HFF-Myc (cell line): ENCODE measurements at regions not wholly inside any gene's neighbourhood (a gene's known extent, or its start where the extent isn't known, plus 50 kb on each side); places are given as distances from the start of the nearest gene placed in this dataset.

Source experiments
- DNase-seq: peaks from one replicate; pipeline ENCODE4 v3.0.0-alpha.2; 2011; ENCODE audit warnings: low read depth; ENCODE audit errors: extremely low read depth
- H3K4me3 ChIP-seq: replicated peaks from 2 replicates; pipeline ENCODE4 v1.5.1; 2011; ENCODE audit warnings: low read depth, mild to moderate bottlenecking, control low read depth, low read length
- TF ChIP-seq, protein P1 (sequence below): IDR thresholded peaks from 2 replicates; pipeline ENCODE4 v1.5.1; 2012; ENCODE audit warnings: mild to moderate bottlenecking, low read depth, low read length, control low read depth; ENCODE audit errors: missing control alignments

DNA sequence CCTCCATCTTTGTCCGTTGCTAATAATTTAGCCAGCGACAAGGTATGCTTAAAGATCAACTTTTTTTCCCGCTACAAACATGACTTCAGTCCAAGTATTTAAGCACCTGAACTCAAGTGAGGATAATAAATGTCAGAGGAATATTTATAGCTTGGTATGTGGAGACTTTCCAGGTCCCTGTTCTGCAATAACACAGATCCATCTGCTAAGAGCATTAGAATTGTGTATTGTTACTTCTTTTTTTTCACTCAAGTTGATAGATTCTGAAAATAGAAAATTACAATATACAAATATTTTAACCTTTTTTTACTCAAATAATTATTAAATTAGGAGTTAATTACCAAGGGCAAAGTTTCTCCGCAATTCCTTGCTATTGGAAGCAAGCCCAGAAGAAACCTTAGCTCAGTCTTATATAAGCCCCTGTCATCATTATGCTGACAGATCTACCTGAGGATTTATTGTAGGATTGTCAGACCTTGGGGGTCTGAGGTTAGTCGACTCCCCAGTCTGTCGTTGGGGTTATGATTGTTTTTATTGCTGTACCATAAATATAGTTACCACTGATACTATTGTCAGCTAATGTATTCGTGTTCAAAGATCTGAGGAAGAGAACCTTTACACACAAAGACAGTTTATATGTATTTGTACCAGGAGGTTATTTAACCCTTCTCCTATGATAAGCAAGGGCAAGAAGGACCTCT is 337.9 kb downstream of the TBX15 start:
- TF ChIP-seq, protein P1, sequence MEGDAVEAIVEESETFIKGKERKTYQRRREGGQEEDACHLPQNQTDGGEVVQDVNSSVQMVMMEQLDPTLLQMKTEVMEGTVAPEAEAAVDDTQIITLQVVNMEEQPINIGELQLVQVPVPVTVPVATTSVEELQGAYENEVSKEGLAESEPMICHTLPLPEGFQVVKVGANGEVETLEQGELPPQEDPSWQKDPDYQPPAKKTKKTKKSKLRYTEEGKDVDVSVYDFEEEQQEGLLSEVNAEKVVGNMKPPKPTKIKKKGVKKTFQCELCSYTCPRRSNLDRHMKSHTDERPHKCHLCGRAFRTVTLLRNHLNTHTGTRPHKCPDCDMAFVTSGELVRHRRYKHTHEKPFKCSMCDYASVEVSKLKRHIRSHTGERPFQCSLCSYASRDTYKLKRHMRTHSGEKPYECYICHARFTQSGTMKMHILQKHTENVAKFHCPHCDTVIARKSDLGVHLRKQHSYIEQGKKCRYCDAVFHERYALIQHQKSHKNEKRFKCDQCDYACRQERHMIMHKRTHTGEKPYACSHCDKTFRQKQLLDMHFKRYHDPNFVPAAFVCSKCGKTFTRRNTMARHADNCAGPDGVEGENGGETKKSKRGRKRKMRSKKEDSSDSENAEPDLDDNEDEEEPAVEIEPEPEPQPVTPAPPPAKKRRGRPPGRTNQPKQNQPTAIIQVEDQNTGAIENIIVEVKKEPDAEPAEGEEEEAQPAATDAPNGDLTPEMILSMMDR = no peak
- H3K4me3 ChIP-seq = no peak overlapping the region
- no peak for DNase-seq

DNA sequence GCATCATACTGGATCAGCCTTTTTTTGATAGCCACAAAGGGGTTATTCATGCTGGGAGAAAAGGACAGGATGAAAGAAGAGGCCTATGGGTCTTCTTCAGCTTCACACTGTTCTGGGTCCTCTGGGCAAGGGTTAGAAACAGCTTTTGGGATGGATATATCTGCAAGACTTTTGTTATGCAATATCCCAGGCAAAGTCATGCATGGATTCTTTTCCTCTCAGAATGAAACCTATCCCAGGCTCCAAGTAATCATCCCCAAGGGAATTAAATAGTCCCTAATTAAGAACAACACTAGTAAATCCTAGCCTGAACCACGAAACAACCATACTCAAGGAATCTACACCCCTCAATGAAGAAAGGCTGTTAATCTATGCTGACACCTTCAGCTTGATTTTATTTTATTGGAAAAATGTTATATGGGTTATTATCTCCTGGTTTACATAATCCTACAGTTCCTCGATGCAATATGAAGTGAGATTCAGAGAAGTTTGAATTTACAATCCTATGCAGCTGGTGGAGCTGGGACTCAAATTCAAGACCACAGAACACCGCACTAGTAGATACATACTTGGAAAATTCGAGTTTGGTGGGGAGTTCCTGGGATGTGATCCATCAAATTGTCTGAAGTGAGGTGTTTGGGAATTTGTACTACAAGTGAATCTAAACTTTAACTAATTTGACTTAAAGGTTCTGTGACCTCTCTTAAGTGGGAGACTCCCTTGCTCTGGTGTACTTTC is 338.6 kb downstream of the TBX15 start:
- TF ChIP-seq, protein P1 = no peak
- no peak overlapping the region for H3K4me3 ChIP-seq
- no peak for DNase-seq

DNA sequence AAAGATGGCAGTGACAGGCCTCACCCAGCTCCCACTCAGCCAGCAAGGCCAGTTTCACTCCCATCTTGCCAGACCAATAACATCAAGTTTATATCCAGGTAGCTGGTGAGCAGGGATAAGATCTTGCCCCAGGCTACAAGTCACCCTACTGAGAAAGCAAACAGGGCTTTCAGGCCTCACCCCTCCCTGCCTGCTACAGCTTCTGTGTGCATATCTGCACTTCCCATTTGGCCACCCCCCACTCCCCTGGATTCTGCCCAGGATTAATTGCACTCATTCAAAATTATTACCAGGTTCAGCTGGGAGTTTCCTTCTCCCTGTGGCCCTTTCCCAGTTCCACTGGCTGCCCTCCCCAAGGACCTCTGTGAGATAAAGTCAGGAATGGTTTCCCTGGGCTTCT is 352.1 kb downstream of the TBX15 start:
- TF ChIP-seq, protein P1 = no peak
- no peak for DNase-seq
- no peak overlapping the region for H3K4me3 ChIP-seq

DNA sequence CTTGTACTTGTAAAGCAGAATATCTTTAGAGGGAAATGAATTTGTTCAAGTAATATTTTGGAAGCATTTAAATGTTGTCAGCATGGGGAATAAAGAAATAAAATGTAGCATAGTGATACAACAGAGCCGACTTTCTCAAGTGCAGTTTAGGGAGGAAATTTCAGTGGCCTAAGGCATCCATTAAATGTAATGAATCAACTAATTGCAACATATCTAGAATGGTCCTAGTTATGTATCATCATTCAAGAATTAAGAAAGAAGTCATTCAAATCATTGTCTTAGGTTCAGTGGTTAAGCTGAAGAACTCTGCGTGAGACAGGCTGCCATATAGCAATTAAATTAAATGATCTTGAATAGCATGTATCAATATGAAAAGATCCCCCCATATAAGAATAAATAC is 360.7 kb downstream of the TBX15 start:
- no peak overlapping the region for H3K4me3 ChIP-seq
- no peak for DNase-seq
- TF ChIP-seq, protein P1 = no peak

DNA sequence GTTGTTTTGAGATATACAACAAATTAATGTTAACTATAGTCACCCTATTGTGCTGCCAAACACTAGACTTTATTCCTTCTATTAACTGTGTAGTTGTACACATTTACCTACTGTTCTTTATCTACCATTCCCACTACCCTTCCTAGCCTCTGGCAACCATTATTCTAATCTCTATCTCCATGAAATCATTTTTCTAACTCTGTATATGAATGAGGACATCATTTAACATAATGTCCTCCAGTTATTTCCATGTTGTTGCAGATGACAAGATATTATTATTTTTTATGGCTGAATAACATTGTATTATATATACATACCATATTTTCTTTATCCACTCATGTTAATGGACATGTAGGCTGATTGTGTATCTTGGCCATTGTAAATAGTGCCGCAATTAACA is 366.3 kb downstream of the TBX15 start:
- no peak overlapping the region for H3K4me3 ChIP-seq
- no peak for DNase-seq

DNA sequence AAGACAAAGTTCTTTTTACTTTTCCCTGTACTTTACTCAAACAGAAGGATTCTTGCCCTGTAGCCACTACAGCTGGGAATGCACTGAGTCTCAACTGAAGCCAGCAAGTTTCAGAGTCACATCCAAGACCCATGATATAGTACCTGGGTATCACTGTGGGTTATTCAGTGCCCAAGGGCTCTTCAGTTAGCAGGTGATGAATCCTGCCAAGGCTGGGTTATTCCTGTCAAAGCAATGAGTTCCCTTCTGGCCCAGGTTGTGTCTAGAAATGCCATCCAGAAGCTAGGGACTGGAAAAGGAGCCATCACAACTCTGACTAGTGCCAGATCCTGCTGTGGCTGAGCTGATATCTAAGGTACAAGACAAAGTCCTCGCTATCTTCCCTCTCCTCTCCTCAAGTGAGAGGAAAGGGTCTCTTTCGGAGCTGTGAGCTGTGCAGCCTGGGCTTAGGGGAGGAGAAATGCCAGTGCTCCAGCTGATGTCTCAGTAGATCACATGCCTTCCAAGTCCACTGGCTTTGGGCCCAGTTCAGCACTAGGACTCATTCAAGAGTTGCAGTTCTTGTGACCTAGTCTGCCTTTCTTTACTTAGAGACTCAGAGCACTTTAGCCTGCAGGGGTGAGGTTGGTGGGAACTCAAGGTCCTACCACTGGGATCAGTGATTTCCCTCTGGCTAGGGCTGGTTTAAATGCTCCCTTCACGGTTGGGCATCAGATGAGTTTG is 369.4 kb downstream of the TBX15 start:
- H3K4me3 ChIP-seq = no peak overlapping the region
- TF ChIP-seq, protein P1 = no peak
- DNase-seq = no peak

More for the DNA sequence above, 366.3 kb downstream of the TBX15 start:
- TF ChIP-seq, protein P1 = no peak
